Right ventricle myocardium inferior (tissue), 1 donor: ENCODE measurements at regions not wholly inside any gene's neighbourhood (a gene's known extent, or its start where the extent isn't known, plus 50 kb on each side); places are given as distances from the start of the nearest gene placed in this dataset.

Experiments
- ATAC-seq: fragments of 200-7000 bp; cut with Tn5 transposase; one replicate; pipeline ENCODE4 v1.9.1; 2020; ENCODE audit warnings: mild to moderate bottlenecking, moderate library complexity
- DNase-seq: peaks from one replicate; pipeline ENCODE4 v3.0.0; 2021; ENCODE audit errors: missing footprints
- intact Hi-C: fragments of 100-400 bp; cut with DNase I; formaldehyde crosslinking; loops from one replicate; pipeline ENCODE4 v1.11.0; 2022
- donor health status: DM: no; HTN: yes; CAD: no; lungs with severe emphysema.

DNA sequence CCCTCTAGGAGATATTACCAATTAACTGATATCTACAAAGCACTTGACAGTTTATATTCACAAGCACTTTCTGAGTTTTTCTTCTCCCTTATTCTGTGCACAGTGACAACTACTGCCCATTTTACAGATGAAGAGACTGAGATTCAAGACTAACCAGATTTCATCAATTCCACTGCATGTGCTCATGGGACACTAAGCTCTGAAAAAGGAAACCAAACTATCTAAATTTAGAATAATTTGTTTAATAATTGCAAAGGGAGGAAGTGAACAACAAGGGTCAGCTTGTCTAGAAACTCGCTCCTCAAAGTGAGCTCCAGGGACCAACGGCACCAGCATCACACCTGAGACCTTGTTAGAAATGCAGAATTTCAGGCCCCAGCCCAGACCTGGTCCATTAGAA lies 50.8 kb upstream of the MYLIP start:
- no peak for ATAC-seq
- no peak for DNase-seq
- intact Hi-C loops = no loop called here

DNA sequence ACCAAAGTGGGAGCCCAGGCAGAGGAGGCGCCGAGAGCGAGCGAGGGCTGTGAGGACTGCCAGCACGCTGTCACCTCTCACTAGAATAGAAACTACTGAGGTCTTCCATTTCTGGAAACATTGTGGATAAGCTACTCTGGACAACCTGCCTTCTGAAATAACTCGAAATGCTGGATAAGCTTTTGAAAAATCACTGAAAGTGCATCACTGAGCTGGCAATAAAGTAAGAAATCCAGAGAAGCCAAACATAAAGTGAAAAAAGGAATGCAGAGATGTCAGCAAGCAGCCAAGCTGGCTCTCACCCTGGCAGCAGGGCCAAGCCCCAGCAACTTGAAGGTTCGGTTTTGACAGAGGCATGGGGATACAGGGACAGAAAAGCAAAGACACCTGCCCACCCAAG lies 59.2 kb upstream of the MYLIP start:
- intact Hi-C loops = no loop called here
- DNase-seq = no peak
- ATAC-seq = no peak

DNA sequence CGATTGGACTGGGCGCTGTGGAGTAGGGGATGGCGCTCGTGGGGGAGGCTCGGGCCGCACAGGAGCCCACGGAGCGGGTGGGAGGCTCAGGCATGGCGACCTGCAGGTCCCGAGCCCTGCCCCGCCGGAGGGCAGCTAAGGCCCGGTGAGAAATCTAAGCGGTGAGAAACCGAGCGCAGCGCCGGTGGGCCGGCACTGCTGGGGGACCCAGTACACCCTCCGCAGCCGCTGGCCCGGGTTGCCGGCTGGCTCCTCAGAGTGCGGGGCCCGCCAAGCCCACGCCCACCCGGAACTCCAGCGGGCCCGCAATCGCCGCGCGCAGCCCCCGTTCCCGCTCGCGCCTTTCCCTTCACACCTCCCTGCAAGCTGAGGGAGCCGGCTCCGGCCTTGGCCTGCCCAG lies 59.7 kb upstream of the MYLIP start:
- ATAC-seq = no peak
- intact Hi-C loops = no loop called here
- DNase-seq = no peak

DNA sequence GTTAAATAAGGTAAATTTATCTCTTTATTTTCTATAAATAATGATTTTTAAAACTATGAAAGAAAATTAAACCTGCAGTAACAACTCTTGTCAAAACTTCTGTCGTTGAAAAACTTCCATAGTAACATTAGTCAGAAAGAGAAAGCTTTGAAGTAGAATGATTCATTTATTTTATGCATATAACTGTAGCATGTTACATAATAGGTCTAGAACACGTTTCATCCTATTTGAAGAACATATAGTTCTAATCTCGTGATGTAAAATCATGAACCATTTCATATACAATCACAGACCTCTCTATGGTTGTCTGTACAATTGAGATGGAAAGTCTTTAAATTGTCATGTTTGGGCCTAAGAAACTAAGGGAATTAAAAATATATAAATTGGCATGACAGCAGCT lies 61.3 kb upstream of the MYLIP start:
- ATAC-seq = no peak
- intact Hi-C loops = no loop called here
- DNase-seq = no peak

DNA sequence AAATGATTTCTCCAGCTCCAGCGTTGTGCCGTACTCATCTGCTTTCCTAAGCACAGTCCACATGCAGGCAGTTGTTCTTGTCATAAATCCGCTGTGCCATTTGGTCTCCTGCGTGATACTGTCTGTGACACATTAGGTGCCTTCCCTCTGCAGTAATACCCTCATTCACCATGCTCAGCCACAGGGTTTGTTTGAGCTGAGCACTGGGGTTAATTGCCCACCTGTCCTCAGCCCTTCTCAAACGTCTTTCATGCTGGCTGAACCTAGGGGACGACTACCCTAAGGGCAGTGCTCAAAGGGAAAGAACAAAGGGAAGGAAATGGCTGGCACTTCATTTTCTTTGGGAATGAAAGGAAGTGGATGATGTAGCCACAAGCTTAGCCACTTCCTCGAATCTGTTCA lies 64.2 kb upstream of the MYLIP start:
- ATAC-seq = no peak
- no peak for DNase-seq
- intact Hi-C loops = no loop called here

DNA sequence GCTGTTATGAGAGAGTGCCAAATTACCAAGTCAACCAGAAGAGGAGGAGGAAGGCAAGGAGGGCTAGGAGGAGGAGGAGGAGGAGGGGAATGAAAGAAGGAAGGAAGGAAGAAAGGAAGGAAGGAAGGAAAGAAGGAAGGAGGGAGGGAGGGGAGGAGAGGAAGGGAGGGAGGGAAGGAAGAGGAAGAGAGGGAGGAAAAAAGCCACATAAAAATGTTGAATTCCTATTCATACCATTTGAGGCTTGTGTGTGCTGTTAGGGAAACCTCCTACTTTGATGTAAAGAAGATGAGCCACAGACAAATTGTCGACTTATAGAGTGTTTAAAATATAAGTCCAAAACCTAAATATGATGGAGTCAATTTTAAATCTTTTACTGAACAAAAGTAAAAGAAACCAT lies 65.3 kb upstream of the MYLIP start:
- ATAC-seq (no peak), DNase-seq (no peak)
- intact Hi-C loops = no loop called here

DNA sequence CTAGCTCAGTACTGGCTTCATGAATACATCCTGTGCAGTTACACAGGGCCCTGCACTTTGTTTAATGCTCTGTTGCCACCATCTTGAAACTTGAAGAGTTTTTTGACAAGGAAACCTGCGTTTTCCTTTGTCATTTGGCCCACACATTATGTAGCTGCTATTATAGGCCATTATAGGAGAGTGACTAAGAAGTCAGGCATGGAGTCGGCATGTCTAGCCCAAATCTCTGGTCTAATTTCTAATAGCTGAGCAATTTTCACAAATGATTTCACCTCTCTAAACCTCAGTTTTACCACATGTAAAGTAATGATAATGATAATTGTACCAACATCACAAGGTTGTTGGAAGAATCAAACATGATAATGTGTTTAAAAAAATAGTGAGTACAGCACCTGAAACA lies 67.1 kb upstream of the MYLIP start:
- no peak for DNase-seq
- no peak for ATAC-seq
- intact Hi-C loops = no loop called here

DNA sequence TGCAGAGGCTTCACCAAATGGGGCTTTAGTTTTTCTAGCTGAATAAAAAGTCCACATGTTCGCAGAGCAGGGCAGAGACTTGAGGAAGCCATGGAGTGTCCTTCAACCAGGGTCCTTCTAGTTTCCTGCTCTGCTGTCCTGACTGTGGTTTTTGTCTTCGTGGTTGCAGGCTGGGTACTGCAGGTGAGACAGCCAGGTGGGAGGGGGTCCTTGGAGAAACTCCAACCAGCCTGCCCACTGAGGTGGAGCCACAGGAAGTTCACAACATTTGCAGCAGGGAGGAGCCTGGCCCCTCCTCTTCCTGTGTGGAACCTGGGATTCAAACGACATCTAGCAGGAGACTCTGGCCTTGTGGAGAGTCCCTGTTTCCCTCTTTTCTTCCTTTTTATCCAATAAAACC lies 68.8 kb upstream of the MYLIP start:
- intact Hi-C loops = no loop called here
- ATAC-seq (no peak), DNase-seq (no peak)

DNA sequence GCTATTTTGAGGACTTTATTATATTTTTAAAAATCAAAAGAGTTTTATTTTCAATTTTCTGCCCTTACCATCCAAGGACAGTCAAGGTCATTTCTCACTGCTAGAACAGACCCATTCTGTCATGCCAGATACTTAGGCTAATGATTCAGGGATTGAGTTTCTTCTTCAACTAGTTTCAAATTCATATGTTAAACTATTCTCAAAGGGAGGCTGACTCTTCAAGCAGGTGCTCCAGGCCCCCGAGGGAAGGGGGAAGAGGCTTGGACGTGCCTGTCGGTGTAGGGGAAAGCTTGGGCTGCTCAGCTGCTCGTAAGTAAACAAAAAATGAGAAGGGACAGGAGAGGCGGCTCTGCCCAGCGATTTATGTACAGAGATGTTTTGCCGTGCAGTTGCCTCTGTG lies 69.4 kb upstream of the MYLIP start:
- no peak for DNase-seq
- ATAC-seq = no peak
- intact Hi-C loops = no loop called here

DNA sequence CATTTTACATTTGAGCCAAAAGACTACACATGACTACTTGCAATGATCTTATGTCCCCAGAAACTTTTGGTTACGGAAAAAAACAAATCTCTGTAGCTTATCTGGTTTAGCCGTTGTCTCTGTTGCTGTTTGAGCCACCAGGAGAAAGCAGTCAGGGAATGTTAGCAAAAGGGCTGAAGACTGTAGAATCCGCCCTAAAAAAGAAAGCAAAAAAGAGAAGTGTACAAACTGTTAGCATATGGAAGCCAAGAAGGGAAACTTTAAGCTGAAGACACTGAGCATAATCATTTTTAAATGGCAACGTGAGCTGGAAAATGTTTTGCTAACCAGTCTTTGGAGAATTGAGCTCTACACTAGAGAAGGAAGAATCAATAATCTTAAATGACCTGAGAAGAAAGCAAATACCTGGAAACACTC lies 69.9 kb upstream of the MYLIP start:
- ATAC-seq (no peak), DNase-seq (no peak)
- intact Hi-C loops = no loop called here

DNA sequence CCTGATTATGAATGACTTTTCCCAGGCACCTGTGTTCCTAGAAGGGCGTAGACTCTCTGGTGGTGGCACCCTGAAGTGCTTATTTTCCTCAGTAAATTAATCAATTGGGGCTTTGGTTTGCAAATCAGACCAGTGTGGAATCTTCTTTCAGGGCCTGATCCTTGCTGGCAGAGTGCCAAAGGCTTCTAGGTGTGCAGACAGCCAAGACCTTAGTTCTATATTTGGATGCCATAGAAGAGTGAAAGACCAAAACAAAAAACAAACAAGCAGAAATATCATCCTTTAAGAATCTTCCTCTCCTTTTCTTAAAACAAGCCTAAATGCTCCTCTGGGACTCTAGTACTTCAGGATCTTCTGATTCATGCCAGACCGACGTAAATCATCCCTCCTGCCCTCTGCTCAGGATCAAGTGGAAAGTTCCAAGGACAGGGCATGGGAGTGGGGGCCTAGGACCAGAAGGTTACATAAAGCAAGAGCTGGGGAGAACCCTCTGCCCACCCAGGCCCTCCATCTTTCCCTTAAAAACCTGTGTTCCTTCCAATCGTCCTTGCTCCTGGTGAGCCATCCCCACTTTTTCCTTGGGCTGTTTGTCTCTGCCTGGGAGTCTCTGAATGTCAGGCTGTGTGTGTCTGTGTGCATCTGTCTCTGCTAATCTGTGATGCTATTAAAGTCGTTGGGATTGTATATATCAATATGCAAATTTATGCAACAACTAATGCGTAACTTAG lies 70.5 kb upstream of the MYLIP start:
- intact Hi-C loops = no loop called here
- ATAC-seq (no peak), DNase-seq (no peak)

DNA sequence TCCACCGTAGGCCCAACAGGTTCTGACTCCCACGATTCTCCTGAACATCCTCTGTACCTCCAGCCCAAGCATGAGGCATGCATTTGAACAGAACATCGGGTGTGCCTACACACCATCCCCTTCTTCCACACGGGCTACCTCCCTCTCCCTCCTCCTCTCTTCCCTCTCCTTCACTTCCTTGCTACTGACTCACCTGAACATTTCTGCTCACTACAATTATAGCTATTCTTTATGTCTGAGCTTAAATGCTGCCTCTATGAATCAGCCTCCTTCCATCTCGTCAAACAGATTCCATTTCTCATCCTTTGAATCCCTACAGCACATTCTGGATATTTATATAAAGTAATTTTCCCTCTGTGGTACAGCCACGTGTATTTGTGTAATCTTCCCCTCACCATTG lies 71.4 kb upstream of the MYLIP start:
- intact Hi-C loops = no loop called here
- no peak for ATAC-seq
- no peak for DNase-seq

DNA sequence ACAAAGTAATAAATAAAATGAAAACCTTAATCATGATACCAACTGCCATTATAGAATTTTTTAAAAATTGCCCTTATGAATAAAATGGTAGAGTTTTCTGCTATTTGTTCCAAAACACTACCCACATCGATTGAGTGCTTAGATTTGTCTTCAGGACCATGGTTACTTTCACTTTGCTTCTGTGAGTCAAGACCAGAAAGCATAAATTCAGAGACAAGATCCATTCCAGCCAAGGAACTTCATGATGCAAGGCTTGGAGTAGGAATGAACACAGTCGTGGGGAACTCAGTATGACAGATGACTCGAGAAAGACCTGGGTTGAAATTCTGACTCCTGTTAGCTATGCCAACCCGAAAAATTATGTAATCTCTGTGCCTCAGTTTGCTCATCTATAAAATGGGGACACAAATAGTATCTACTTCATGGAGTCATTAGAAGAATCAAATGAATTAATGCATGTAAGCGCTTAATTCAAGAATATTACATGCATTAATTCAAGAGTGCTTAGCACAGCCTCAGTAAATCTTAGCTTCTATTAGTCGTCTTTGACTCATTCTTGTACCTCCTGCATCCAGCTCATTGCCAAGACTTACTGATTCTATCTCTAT lies 72.5 kb upstream of the MYLIP start:
- DNase-seq (no peak), ATAC-seq (no peak)
- intact Hi-C loops = no loop called here

DNA sequence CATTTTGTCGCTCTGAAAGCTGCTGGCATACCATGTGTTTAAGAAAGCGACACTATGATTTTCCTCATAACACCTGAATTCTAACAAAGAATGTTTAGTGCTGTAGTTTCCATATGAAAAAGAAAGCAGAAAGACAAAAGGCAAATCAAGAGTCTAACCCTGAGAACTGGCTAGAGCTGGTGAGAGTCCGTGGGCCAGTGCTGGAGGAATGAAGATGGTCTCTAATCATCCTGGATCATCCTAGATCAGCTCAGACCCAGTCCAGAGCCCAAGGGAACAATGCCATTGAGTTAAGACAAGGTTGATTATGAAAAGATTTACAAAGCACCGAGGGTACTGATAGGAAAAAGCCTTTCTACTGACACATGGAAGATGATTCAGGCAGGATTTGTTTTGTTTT lies 73.0 kb upstream of the MYLIP start:
- intact Hi-C loops = no loop called here
- ATAC-seq (no peak), DNase-seq (no peak)

DNA sequence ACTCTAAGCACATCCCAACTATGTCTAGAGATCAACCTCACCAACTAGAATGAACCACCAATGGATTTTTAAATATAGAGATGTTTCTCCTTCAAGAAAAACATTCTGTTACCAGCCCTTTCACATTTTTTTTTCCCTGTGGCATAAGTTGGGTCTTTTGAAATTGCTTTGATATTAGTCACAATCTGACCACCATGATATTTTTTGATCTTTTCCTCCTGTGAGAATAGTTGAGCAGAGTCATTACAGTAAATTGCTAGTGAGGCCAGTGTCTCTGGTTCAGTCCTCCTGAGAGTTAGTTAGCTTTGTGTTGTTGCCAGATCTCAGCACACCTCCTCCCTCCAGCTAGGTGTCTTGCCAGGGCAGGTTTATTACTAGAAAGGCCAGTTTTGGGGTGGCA lies 79.7 kb upstream of the MYLIP start:
- DNase-seq = no peak
- intact Hi-C loops = no loop called here
- ATAC-seq = no peak

DNA sequence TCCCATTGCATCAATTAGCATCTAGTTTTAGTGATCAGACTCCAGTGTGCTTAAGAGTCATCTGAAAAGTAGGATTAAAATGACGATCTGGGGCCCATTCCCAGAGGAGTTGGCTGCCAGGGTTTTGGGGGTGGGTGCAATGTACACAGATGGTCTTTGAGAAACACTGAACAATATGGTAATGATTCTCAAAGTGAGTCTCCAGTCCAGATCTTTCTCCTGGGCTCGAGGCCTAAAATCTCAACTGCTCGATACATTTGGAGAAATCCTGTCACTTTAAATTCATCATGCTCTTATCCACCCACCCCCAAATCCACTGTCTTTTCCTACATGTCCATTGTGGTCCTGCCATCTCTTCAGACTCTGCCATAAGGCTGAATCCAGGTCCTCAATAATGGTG lies 80.7 kb upstream of the MYLIP start:
- DNase-seq = no peak
- intact Hi-C loops = no loop called here
- no peak for ATAC-seq

DNA sequence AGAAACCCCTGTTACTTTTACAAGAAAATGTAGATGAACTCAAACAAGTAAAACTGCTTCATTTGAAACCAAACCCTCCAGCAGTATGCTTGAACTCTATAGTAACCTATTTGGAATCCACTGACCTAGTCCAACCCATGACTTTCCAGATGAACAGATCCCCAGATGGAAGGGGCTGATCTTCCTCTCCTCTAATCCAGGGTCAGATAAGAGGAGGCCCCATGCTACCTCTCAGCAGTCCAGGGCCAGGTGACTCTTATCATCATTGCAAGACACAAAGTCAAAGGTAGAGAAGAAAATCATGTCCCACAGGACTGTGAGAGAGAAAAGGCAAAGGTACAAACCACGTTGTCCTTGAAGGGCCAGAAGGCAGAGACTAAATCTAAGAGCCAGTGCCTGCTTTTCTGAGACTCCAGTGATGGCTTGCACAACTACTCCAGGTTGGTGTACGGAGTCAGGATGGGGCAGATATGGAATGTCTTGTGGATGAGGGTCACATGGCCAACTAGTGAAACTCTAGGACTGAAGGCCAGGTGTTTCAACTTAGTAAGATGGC lies 81.4 kb upstream of the MYLIP start:
- intact Hi-C loops = no loop called here
- ATAC-seq = no peak
- no peak for DNase-seq

DNA sequence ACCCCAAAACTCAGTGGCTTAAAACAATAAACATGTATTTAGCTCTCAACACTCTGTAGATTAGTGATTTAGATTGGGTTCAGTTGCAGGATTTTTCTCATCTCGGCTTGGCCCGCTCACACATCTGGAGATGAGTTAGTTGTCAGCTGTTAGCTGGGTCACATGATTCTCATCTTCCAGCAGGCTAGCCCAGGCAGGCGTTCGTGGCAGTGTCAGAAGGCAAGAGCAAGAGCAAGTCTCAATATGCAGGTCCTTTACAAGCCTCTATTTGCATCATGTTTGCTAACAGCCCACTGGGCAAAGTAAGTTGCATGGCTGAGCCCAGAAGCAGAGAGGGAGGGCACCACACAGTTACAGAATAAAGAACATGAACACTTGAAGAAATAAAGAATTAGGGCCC lies 83.6 kb upstream of the MYLIP start:
- intact Hi-C loops = no loop called here
- no peak for DNase-seq
- ATAC-seq = no peak

DNA sequence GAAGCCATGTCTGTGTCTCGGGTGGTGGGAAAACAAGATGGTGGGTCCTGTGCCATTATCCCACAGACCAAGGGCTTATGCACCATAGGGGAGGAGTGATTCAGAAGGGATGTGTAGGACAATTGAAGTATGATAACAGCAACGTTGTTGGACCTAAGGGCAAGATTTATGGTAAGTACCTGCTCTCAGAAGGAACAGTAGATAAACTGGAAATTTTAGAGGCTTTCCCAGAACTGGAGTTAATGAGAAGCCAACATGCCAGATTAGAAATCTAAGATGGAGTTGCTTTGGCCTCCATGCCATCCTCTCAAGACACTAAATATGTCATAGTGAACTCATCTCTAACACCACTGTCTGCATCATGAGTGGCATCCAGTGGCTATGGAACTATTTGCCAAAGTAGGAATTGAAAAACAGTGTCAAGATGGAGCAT lies 84.7 kb upstream of the MYLIP start:
- intact Hi-C loops = no loop called here
- no peak for ATAC-seq

DNA sequence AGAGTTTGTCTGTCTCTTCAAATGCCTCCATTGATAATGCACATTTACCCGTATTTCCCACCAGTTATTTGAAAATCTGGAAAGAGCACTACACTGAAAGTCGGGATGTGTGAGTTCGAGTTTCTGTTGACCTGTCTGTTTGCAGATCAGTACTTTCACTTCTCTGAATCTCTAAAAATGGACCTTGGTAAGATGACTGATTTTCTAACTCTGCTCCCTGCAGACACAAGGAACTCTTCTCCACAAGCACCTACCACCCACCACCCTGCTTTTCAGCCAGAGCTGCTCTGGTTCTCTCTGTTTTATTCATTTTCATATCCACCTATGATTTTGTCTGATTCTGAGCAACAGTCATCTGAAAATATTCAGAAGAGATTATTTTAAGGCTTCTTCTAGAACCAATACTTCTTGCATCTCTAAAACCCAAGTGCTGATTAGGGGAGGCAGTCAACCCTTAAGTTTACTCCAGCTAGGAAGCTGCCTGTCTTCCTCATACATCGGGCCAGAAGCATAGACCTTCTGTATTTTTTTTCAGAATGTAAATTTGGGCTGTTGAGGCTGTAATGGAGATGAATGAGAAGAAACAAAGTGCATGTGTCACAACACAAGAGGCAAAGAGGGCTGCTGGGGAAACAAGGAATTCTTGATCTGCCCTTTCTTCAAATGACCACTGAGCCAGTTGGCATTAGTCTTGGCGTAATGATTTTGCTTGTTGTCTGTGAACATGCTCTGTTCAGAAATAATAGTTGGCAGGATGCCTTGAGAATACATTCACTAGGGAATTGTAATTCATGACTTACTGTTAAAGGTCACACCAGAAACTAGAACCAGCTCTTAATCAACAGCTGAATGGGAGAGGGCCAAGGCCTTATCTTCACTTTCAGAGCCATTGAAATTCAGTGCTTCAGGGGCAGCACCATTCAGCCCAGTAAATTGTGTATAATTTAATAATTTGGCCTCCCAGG lies 85.4 kb upstream of the MYLIP start:
- ATAC-seq = no peak
- intact Hi-C loops = no loop called here

More for the DNA sequence above, 84.7 kb upstream of the MYLIP start:
- DNase-seq = no peak

More for the DNA sequence above, 85.4 kb upstream of the MYLIP start:
- DNase-seq = no peak
